GM12878 (cell line): ENCODE measurements at regions not wholly inside any gene's neighbourhood (a gene's known extent, or its start where the extent isn't known, plus 50 kb on each side); places are given as distances from the start of the nearest gene placed in this dataset.

ENCODE experiments used
- ATAC-seq: fragments of 200-7000 bp; cut with Tn5 transposase; 3 replicates; pipeline ENCODE4 v1.9.1; 2020; ENCODE audit warnings: mild to moderate bottlenecking, moderate library complexity
- BruUV-seq: library from RNA; stranded (reverse); fragments of 400-500 nt; replicated peaks from 2 replicates; lab custom pipeline; 2021; lab: Mats Ljungman, UMichigan
- CTCF ChIA-PET: fragments of 300-600 bp; sonication (Branson Sonifier 250); formaldehyde crosslinking; extraction: SDS; loops from one replicate; lab custom pipeline; 2021; ENCODE audit warnings: inconsistent platforms; lab: Yijun Ruan, JAX
- POLR2A ChIA-PET: fragments of 350-600 bp; formaldehyde crosslinking; extraction: SDS; loops from one replicate; lab custom pipeline; 2021; ENCODE audit warnings: inconsistent platforms; lab: Charles Lee
- RAD21 ChIA-PET: fragments of 300-600 bp; sonication (Branson Sonifier 250); formaldehyde crosslinking; loops from one replicate; lab custom pipeline; 2023; ENCODE audit warnings: antibody characterized with exemption; ENCODE audit not compliant: unreplicated experiment; lab: Charles Lee
- SMC1A ChIA-PET: fragments of 300-600 bp; sonication (Branson Sonifier 250); formaldehyde crosslinking; loops from one replicate; lab custom pipeline; 2023; ENCODE audit not compliant: unreplicated experiment, uncharacterized antibody; lab: Charles Lee
- DNase-seq: peaks from one replicate; pipeline ENCODE4 v3.0.0-alpha.2; 2011; ENCODE audit warnings: low read depth, low spot score
- FAIRE-seq: peaks from 3 replicates; lab custom pipeline; 2011; peaks lifted over from hg19 to GRCh38; lab: Jason Lieb, UNC
- H2AFZ ChIP-seq: 2 replicates; pipeline ENCODE4 v1.6.0; 2011; ENCODE audit warnings: low read depth, low read length, control low read depth; ENCODE audit not compliant: control insufficient read depth
- H3K27ac ChIP-seq: 2 replicates; pipeline ENCODE4 v1.5.1; 2011; ENCODE audit warnings: control low read depth; ENCODE audit not compliant: control insufficient read depth, insufficient read depth
- H3K27me3 ChIP-seq, 2 experiments: replicated peaks in 1 of 2; 2 replicates each; pipeline versions ENCODE4 v1.6.0 to v1.6.1; 2011; ENCODE audit warnings: low read length in 1 of 2; ENCODE audit not compliant: control insufficient read depth in 2 of 2, insufficient read depth in 2 of 2
- H3K36me3 ChIP-seq, 2 experiments: 2 replicates each; pipeline ENCODE4 v1.5.1; 2011; ENCODE audit warnings: low read length in 1 of 2; ENCODE audit not compliant: control insufficient read depth in 2 of 2, insufficient read depth in 2 of 2
- H3K4me1 ChIP-seq: 2 replicates; pipeline ENCODE4 v1.6.1; 2011; ENCODE audit warnings: mild to moderate bottlenecking, low read length, moderate library complexity, mixed read lengths; ENCODE audit not compliant: control insufficient read depth, insufficient read depth
- H3K4me2 ChIP-seq: 2 replicates; pipeline ENCODE4 v1.6.0; 2011; ENCODE audit warnings: control low read depth; ENCODE audit not compliant: control insufficient read depth, insufficient read depth
- H3K4me3 ChIP-seq: fragments of 200-600 bp; sonication (generic); 2 replicates; pipeline ENCODE4 v1.5.1; 2016
- H3K79me2 ChIP-seq: 2 replicates; pipeline ENCODE4 v1.6.0; 2011; ENCODE audit warnings: low read length; ENCODE audit not compliant: control insufficient read depth, insufficient read depth
- H3K9ac ChIP-seq: 2 replicates; pipeline ENCODE4 v1.8.0; 2011; ENCODE audit warnings: low read length, control low read depth, mixed read lengths; ENCODE audit not compliant: control insufficient read depth, insufficient read depth
- H3K9me3 ChIP-seq: replicated peaks from 3 replicates; pipeline ENCODE4 v1.5.1; 2011; ENCODE audit warnings: mild to moderate bottlenecking, low read length; ENCODE audit not compliant: control insufficient read depth, insufficient read depth
- H4K20me1 ChIP-seq: 2 replicates; pipeline ENCODE4 v1.6.0; 2011; ENCODE audit not compliant: control insufficient read depth, insufficient read depth
- BACH1 ChIP-seq: fragments of 450-650 bp; IDR thresholded peaks from 2 replicates; pipeline ENCODE4 v1.6.1; 2017; ENCODE audit warnings: mild to moderate bottlenecking, borderline replicate concordance
- FOXK2 ChIP-seq: fragments of 450-650 bp; IDR thresholded peaks from 2 replicates; pipeline ENCODE4 v1.6.1; 2017; ENCODE audit warnings: mild to moderate bottlenecking, moderate library complexity
- FOXM1 ChIP-seq: IDR thresholded peaks from 2 replicates; pipeline ENCODE4 v1.6.1; 2012; ENCODE audit warnings: low read depth, mild to moderate bottlenecking, inconsistent platforms, low read length, moderate library complexity
- GATAD2B ChIP-seq: fragments of 450-650 bp; conservative IDR thresholded peaks from 2 replicates; pipeline ENCODE4 v1.6.1; 2017; ENCODE audit warnings: low read depth, mild to moderate bottlenecking, moderate library complexity
- JUND ChIP-seq: IDR thresholded peaks from 2 replicates; pipeline ENCODE4 v1.6.1; 2012; ENCODE audit warnings: low read depth, mild to moderate bottlenecking, low read length, improper control_type of control experiment, moderate library complexity
- MTA2 ChIP-seq: fragments of 450-650 bp; IDR thresholded peaks from 2 replicates; pipeline ENCODE4 v1.6.1; 2016; ENCODE audit warnings: low read depth, mild to moderate bottlenecking, moderate library complexity
- POLR2A ChIP-seq: IDR thresholded peaks from 2 replicates; pipeline ENCODE4 v1.6.1; 2011; ENCODE audit warnings: low read depth, mild to moderate bottlenecking, low read length
- RAD51 ChIP-seq: fragments of 450-650 bp; IDR thresholded peaks from 2 replicates; pipeline ENCODE4 v1.6.1; 2016; ENCODE audit warnings: moderate library complexity, mild to moderate bottlenecking, inconsistent platforms
- SMAD1 ChIP-seq: fragments of 450-650 bp; IDR thresholded peaks from 2 replicates; pipeline ENCODE4 v1.6.1; 2018; ENCODE audit warnings: mild to moderate bottlenecking, low read depth; ENCODE audit not compliant: partially characterized antibody
- TCF12 ChIP-seq: IDR thresholded peaks from 2 replicates; pipeline ENCODE4 v1.6.1; 2011; ENCODE audit warnings: low read depth, mild to moderate bottlenecking, low read length
- ZNF622 ChIP-seq: fragments of 450-650 bp; IDR thresholded peaks from 2 replicates; pipeline ENCODE4 v1.6.1; 2017; ENCODE audit warnings: mild to moderate bottlenecking, inconsistent platforms
- WGBS: methylation state at CpG from one replicate; pipeline ENCODE4 v1.1.6; 2016; ENCODE audit warnings: low lambda C conversion rate; ENCODE audit not compliant: insufficient replicate concordance, insufficient coverage; ENCODE audit errors: missing lambda C conversion rate; 5-methylcytosine and 5-hydroxymethylcytosine counted together
- in situ Hi-C: fragments of 300-500 bp; cut with MboI; formaldehyde crosslinking; loops from 9 replicates; pipeline ENCODE4 v1.14.3; 2018; ENCODE audit warnings: mixed read lengths
- intact Hi-C: fragments of 100-400 bp; cut with micrococcal nuclease; formaldehyde crosslinking; loops from one replicate; pipeline ENCODE4 v1.14.2; 2022; ENCODE audit not compliant: unreplicated experiment

DNA sequence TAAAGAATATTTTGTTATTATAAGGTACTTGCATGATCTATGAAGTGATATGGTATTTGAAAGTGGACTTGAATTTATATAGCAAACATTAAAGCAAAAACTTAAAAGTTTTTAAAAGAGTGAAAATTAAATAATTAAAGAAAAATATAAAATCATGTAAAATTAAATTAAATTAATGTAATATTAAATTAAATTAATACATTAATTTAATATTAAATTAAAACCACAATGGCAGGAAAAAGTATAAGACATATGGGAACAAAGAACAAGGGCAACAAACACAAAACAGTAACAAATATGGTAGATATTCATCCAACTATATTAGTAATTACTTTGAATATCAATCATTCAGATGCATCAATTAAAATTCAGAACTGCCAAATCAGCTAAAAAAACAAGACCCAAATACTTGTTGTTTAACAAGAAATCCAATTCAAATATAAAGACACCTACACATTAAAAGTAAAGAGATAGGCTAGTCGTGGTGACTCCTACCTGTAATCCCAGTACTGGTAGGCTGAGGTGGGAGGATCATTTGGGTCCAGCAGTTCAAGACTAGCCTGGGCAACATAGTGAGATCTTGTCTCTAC, 992.2 kb upstream of the MIR17HG start:
- no peaks in the 10 kb centered on the region for H4K20me1 ChIP-seq
- CTCF ChIA-PET, result no interaction called here
- no peak overlapping the region for H3K27ac ChIP-seq
- no peaks in the 10 kb centered on the region for H3K79me2 ChIP-seq
- RAD21 ChIA-PET, result no interaction called here
- in situ Hi-C loops, result no loop called here
- no peak for FAIRE-seq
- SMC1A ChIA-PET, result no interaction called here
- H3K4me2 ChIP-seq, result no peak overlapping the region
- no peaks in the 10 kb centered on the region for H3K4me1 ChIP-seq
- no peak overlapping the region for H3K9ac ChIP-seq
- H2AFZ ChIP-seq, result no peak overlapping the region
- no peaks in the 10 kb centered on the region for H3K9me3 ChIP-seq
- 0% methylated on average over 1 of the region's 1 CpG for WGBS
- no TSS peak for BruUV-seq
- ATAC-seq, result no peak
- TF ChIP-seq JUND (no peak), GATAD2B (no peak), BACH1 (no peak), FOXM1 (no peak), RAD51 (no peak), ZNF622 (no peak), FOXK2 (no peak), MTA2 (no peak), POLR2A (no peak)
- POLR2A ChIA-PET, result no interaction called here
- no peak for DNase-seq
- no peaks in the 10 kb centered on the region for H3K36me3 ChIP-seq
- intact Hi-C loops, result no loop called here
- no peak overlapping the region for H3K4me3 ChIP-seq
- no peaks in the 10 kb centered on the region for H3K27me3 ChIP-seq

DNA sequence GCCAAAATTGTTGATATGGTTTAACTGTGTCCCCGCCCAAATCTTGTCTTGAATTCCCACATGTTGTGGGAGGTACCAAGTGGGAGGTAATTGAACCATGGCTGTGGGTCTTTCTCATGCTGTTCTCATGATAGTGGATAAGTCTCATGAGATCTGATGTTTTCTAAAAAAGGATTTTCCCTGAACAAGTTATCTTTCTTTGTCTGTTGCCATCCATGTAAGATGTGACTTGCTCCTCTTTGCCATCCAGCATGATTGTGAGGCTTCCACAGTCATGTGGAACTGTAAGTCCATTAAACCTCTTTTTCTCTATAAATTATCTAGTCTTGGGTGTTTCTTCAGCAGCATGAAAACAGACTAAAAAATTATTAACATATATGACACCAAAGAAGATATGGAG, 986.7 kb upstream of the MIR17HG start:
- no peak for TF ChIP-seq TCF12
- no peak for TF ChIP-seq SMAD1
- ChIA-PET SMC1A (no interaction called here), CTCF (no interaction called here), POLR2A (no interaction called here), RAD21 (no interaction called here)
- no TSS peak for BruUV-seq
- H3K79me2 ChIP-seq, result no peaks in the 10 kb centered on the region
- H3K4me2 ChIP-seq, result no peak overlapping the region
- no peak for ATAC-seq
- H2AFZ ChIP-seq, result no peak overlapping the region
- 0% methylated on average over 1 of the region's 1 CpG for WGBS
- FAIRE-seq, result no peak
- no peak for DNase-seq
- H3K4me1 ChIP-seq, result no peaks in the 10 kb centered on the region
- no peak overlapping the region for H3K9ac ChIP-seq
- H3K9me3 ChIP-seq, result no peaks in the 10 kb centered on the region
- in situ Hi-C loops, result no loop called here
- intact Hi-C loops, result no loop called here
- H3K27me3 ChIP-seq, result no peaks in the 10 kb centered on the region
- no peaks in the 10 kb centered on the region for H4K20me1 ChIP-seq
- no peak overlapping the region for H3K4me3 ChIP-seq
- H3K27ac ChIP-seq, result no peak overlapping the region
- no peaks in the 10 kb centered on the region for H3K36me3 ChIP-seq
